H1 (cell line): ENCODE measurements at regions not wholly inside any gene's neighbourhood (a gene's known extent, or its start where the extent isn't known, plus 50 kb on each side); places are given as distances from the start of the nearest gene placed in this dataset.

Experiments used
- CTCF ChIA-PET: fragments of 300-600 bp; sonication (Branson Sonifier 250); formaldehyde crosslinking; loops from one replicate; lab custom pipeline; 2021; ENCODE audit not compliant: partially characterized antibody; lab: Charles Lee
- POLR2A ChIA-PET: fragments of 300-600 bp; sonication (Branson Sonifier 250); formaldehyde crosslinking; loops from one replicate; lab custom pipeline; 2021; ENCODE audit warnings: inconsistent platforms; ENCODE audit not compliant: partially characterized antibody; lab: Charles Lee
- DNase-seq, 2 experiments: peaks; one replicate each; pipeline versions ENCODE4 v3.0.0 to v3.0.0-alpha.2; 2010 to 2022; ENCODE audit warnings: low spot score in 2 of 2, low read depth in 1 of 2, mixed read lengths in 1 of 2
- FAIRE-seq: peaks from 2 replicates; lab custom pipeline; 2011; peaks lifted over from hg19 to GRCh38; lab: Jason Lieb, UNC
- H2AFZ ChIP-seq: 2 replicates; pipeline ENCODE4 v1.8.1; 2012; ENCODE audit warnings: low read length, inconsistent platforms
- H2AK5ac ChIP-seq: 2 replicates; pipeline ENCODE4 v1.6.1; 2013; ENCODE audit warnings: low read depth, low read length
- H2BK120ac ChIP-seq: replicated peaks from 2 replicates; pipeline ENCODE3; 2013; ENCODE audit warnings: low read depth, low read length, inconsistent platforms
- H2BK12ac ChIP-seq: 2 replicates; pipeline ENCODE4 v1.6.1; 2013; ENCODE audit warnings: low read depth, low read length
- H2BK15ac ChIP-seq: 2 replicates; pipeline ENCODE4 v1.6.1; 2013; ENCODE audit warnings: low read length
- H2BK20ac ChIP-seq: 2 replicates; pipeline ENCODE4 v1.6.1; 2013; ENCODE audit warnings: low read length
- H2BK5ac ChIP-seq: 2 replicates; pipeline ENCODE4 v1.6.1; 2013; ENCODE audit warnings: low read depth, low read length
- H3K14ac ChIP-seq: 2 replicates; pipeline ENCODE4 v1.6.1; 2013; ENCODE audit warnings: inconsistent platforms; ENCODE audit not compliant: insufficient read length
- H3K18ac ChIP-seq: 2 replicates; pipeline ENCODE4 v1.6.1; 2013; ENCODE audit warnings: low read length; ENCODE audit errors: extremely low read depth
- H3K23ac ChIP-seq: 2 replicates; pipeline ENCODE4 v1.6.1; 2013; ENCODE audit warnings: inconsistent platforms; ENCODE audit not compliant: insufficient read length
- H3K23me2 ChIP-seq: 2 replicates; pipeline ENCODE4 v1.6.1; 2013; ENCODE audit warnings: low read depth, low read length
- H3K27ac ChIP-seq: 2 replicates; pipeline ENCODE4 v1.6.1; 2011; ENCODE audit warnings: low read depth, low read length, inconsistent platforms
- H3K27me3 ChIP-seq, 4 experiments: replicated peaks in 1 of 4; 1 replicate in 1 of 4; 2 replicates in 3 of 4; pipeline versions ENCODE4 v1.6.1 to v1.8.1; 2011 to 2013; ENCODE audit warnings: low read length in 3 of 4, mild to moderate bottlenecking in 3 of 4, inconsistent platforms in 2 of 4, mixed read lengths in 2 of 4, moderate library complexity in 1 of 4; ENCODE audit not compliant: control insufficient read depth in 3 of 4, insufficient read depth in 3 of 4; ENCODE audit errors: extremely low read depth in 1 of 4
- H3K36me3 ChIP-seq, 4 experiments: 2 replicates each; pipeline versions ENCODE4 v1.6.1 to v1.8.1; 2011 to 2013; ENCODE audit warnings: mild to moderate bottlenecking in 4 of 4, low read length in 3 of 4, moderate library complexity in 2 of 4, control low read depth in 1 of 4, inconsistent platforms in 1 of 4; ENCODE audit not compliant: insufficient read depth in 4 of 4, control insufficient read depth in 2 of 4
- H3K4ac ChIP-seq: replicated peaks from 2 replicates; pipeline ENCODE3; 2013; ENCODE audit warnings: low read length, low read depth, mixed read lengths, inconsistent platforms; ENCODE audit not compliant: insufficient read length
- H3K4me1 ChIP-seq, 4 experiments: replicated peaks in 1 of 4; 1 replicate in 1 of 4; 2 replicates in 3 of 4; pipeline versions ENCODE4 v1.6.1 to v1.8.1; 2011 to 2013; ENCODE audit warnings: low read length in 3 of 4, inconsistent platforms in 2 of 4, mixed read lengths in 1 of 4; ENCODE audit not compliant: insufficient read depth in 4 of 4, control insufficient read depth in 3 of 4
- H3K4me2 ChIP-seq, 2 experiments: 2 replicates each; pipeline versions ENCODE4 v1.6.1 to v1.8.1; 2011 to 2013; ENCODE audit warnings: low read depth in 2 of 2, low read length in 2 of 2, control low read depth in 1 of 2, inconsistent platforms in 1 of 2, mild to moderate bottlenecking in 1 of 2; ENCODE audit not compliant: insufficient read depth in 1 of 2
- H3K4me3 ChIP-seq, 4 experiments: fragments of 200-600, 300-600 bp in 1 of 4; sonication (generic), shearing (Covaris generic), sonication (Bioruptor Twin) in 1 of 4; 2 replicates each; pipeline versions ENCODE4 v1.5.1 to v1.8.1; 2011 to 2016; ENCODE audit warnings: low read length in 4 of 4, low read depth in 3 of 4, control low read depth in 2 of 4, inconsistent platforms in 2 of 4, mild to moderate bottlenecking in 2 of 4, mixed read lengths in 1 of 4, moderate library complexity in 1 of 4; ENCODE audit not compliant: insufficient read depth in 2 of 4; ENCODE audit errors: extremely low read depth in 1 of 4
- H3K56ac ChIP-seq: replicated peaks from 2 replicates; pipeline ENCODE3; 2013; ENCODE audit warnings: low read depth, mild to moderate bottlenecking, mixed read lengths, low read length, inconsistent platforms; ENCODE audit not compliant: insufficient read length
- H3K79me1 ChIP-seq: 2 replicates; pipeline ENCODE4 v1.6.1; 2013; ENCODE audit warnings: low read depth, low read length, control low read depth
- H3K79me2 ChIP-seq, 2 experiments: 2 replicates each; pipeline versions ENCODE4 v1.6.1 to v1.8.1; 2012 to 2013; ENCODE audit warnings: low read length in 2 of 2, mild to moderate bottlenecking in 2 of 2, inconsistent platforms in 1 of 2; ENCODE audit not compliant: insufficient read depth in 2 of 2, control insufficient read depth in 1 of 2
- H3K9ac ChIP-seq, 4 experiments: replicated peaks in 1 of 4; 1 replicate in 1 of 4; 2 replicates in 3 of 4; pipeline versions ENCODE4 v1.6.1 to v1.8.1; 2011 to 2013; ENCODE audit warnings: low read depth in 3 of 4, low read length in 3 of 4, control low read depth in 2 of 4, mild to moderate bottlenecking in 2 of 4, moderate library complexity in 2 of 4, inconsistent platforms in 1 of 4; ENCODE audit errors: extremely low read depth in 1 of 4
- H3K9me3 ChIP-seq, 2 experiments: 2 replicates each; pipeline versions ENCODE4 v1.6.1 to v1.8.1; 2012 to 2013; ENCODE audit warnings: mild to moderate bottlenecking in 2 of 2, moderate library complexity in 2 of 2, control low read depth in 1 of 2, inconsistent platforms in 1 of 2, low read depth in 1 of 2, low read length in 1 of 2, mixed read lengths in 1 of 2; ENCODE audit not compliant: insufficient read depth in 2 of 2
- H4K20me1 ChIP-seq, 2 experiments: replicated peaks in 1 of 2; 2 replicates each; pipeline versions ENCODE3 to v1.8.1; 2011 to 2013; ENCODE audit warnings: inconsistent platforms in 2 of 2, low read length in 2 of 2, mild to moderate bottlenecking in 1 of 2; ENCODE audit not compliant: insufficient read depth in 2 of 2, control insufficient read depth in 1 of 2
- H4K5ac ChIP-seq: 2 replicates; pipeline ENCODE4 v1.6.1; 2013; ENCODE audit warnings: low read length, low read depth, mixed read lengths, inconsistent platforms; ENCODE audit not compliant: insufficient read length
- H4K8ac ChIP-seq: 2 replicates; pipeline ENCODE4 v1.8.0; 2013; ENCODE audit warnings: mild to moderate bottlenecking, moderate library complexity, low read length, inconsistent platforms; ENCODE audit not compliant: insufficient read depth; ENCODE audit errors: extremely low read depth
- H4K91ac ChIP-seq: replicated peaks from 2 replicates; pipeline ENCODE3; 2013; ENCODE audit warnings: low read length, mixed read lengths, inconsistent platforms; ENCODE audit not compliant: insufficient read length
- E2F6 ChIP-seq: IDR thresholded peaks from 2 replicates; pipeline ENCODE4 v1.6.1; 2012; ENCODE audit warnings: inconsistent platforms
- GABPA ChIP-seq: IDR thresholded peaks from 2 replicates; pipeline ENCODE4 v1.6.1; 2011; ENCODE audit warnings: mild to moderate bottlenecking, low read length, moderate library complexity, borderline replicate concordance; ENCODE audit not compliant: insufficient read depth
- KDM4A ChIP-seq: IDR thresholded peaks from one replicate; pipeline ENCODE4 v1.7.1; 2012; ENCODE audit warnings: low read depth, mild to moderate bottlenecking, moderate library complexity, low read length, inconsistent platforms; ENCODE audit not compliant: severe bottlenecking
- POLR2A ChIP-seq, 2 experiments: IDR thresholded peaks; 1 replicate in 1 of 2; 2 replicates in 1 of 2; pipeline ENCODE4 v1.6.1; 2011; ENCODE audit warnings: low read depth in 2 of 2, low read length in 2 of 2, mild to moderate bottlenecking in 2 of 2; ENCODE audit errors: control extremely low read depth in 1 of 2
- POU5F1 ChIP-seq: IDR thresholded peaks from 2 replicates; pipeline ENCODE4 v1.6.1; 2011; ENCODE audit warnings: low read depth, mild to moderate bottlenecking, low read length, moderate library complexity
- RBBP5 ChIP-seq: IDR thresholded peaks from 2 replicates; pipeline ENCODE4 v1.7.1; 2012; ENCODE audit warnings: low read depth, mild to moderate bottlenecking, inconsistent platforms, low read length, moderate library complexity, borderline replicate concordance
- SAP30 ChIP-seq: fragments of 300-600 bp; sonication (generic); IDR thresholded peaks from 2 replicates; pipeline ENCODE4 v1.7.1; 2012; ENCODE audit warnings: low read length, moderate library complexity, mild to moderate bottlenecking, inconsistent platforms; ENCODE audit not compliant: insufficient read depth, insufficient replicate concordance
- TAF7 ChIP-seq: optimal IDR thresholded peaks from 2 replicates; pipeline ENCODE3; 2011; ENCODE audit warnings: low read depth, mild to moderate bottlenecking, inconsistent platforms, low read length, moderate library complexity, borderline replicate concordance
- YY1 ChIP-seq: IDR thresholded peaks from 2 replicates; pipeline ENCODE4 v1.6.1; 2011; ENCODE audit warnings: low read depth, mild to moderate bottlenecking, low read length
- WGBS, 2 experiments: shearing (Covaris generic) in 1 of 2; methylation state at CpG; one replicate each; pipeline versions ENCODE4 v1.1.6 to v1.1.7; 2013 to 2015; ENCODE audit warnings: low lambda C conversion rate in 2 of 2, mixed read lengths in 2 of 2, inconsistent platforms in 1 of 2, low coverage in 1 of 2, missing lambda C conversion rate in 1 of 2; ENCODE audit not compliant: insufficient replicate concordance in 2 of 2, insufficient coverage in 1 of 2, insufficient read length in 1 of 2; ENCODE audit errors: extremely low coverage in 1 of 2, missing lambda C conversion rate in 1 of 2; 5-methylcytosine and 5-hydroxymethylcytosine counted together

GRCh38 chr20:57043669-57044268, 222.7 kb downstream of the BMP7 start:
- no peak overlapping the region for H3K56ac ChIP-seq
- no peak overlapping the region for H2BK12ac ChIP-seq
- no peak overlapping the region for H2BK120ac ChIP-seq
- H3K23me2 ChIP-seq: peaks cover 5% of the 10 kb centered on the region; the same call in 1 of the 2 replicates
- POLR2A ChIA-PET: interaction anchor here (0.9 kb wide), 1 partner anchor 19 kb away, joined by 3 read pairs; no protein-coding TSS in a partner anchor
- H2BK5ac ChIP-seq: no peak overlapping the region
- WGBS, 2 experiments: 94% methylated on average over 15 of the region's 16 CpGs; no CpG with 5 or more reads in 1 of the 2 experiments
- H3K9ac ChIP-seq: no peak overlapping the region
- no peak overlapping the region for H2AFZ ChIP-seq
- no peak overlapping the region for H2AK5ac ChIP-seq
- no peak overlapping the region for H2BK20ac ChIP-seq
- H4K20me1 ChIP-seq: peaks cover 0 to 3% of the 10 kb centered on the region in 2 experiments
- H4K91ac ChIP-seq: no peak overlapping the region
- CTCF ChIA-PET: interaction anchor here (0.9 to 2.7 kb wide), 3 partner anchors 8 to 21 kb away, joined by 3 to 10 read pairs (median 3); no protein-coding TSS in a partner anchor
- H3K36me3 ChIP-seq: no peaks in the 10 kb centered on the region
- DNase-seq (no peak), FAIRE-seq (no peak)
- no peak overlapping the region for H3K23ac ChIP-seq
- H3K4me1 ChIP-seq: peaks cover 0 to 3% (median 1%) of the 10 kb centered on the region in 4 experiments; a peak in 5 of 7 replicates
- H3K4ac ChIP-seq: no peak overlapping the region
- H3K27me3 ChIP-seq: no peaks in the 10 kb centered on the region
- no peak overlapping the region for H3K4me3 ChIP-seq
- no peaks in the 10 kb centered on the region for H3K79me2 ChIP-seq
- no peak overlapping the region for H2BK15ac ChIP-seq
- H3K9me3 ChIP-seq: no peaks in the 10 kb centered on the region
- H3K18ac ChIP-seq: no peak overlapping the region
- no peak overlapping the region for H3K14ac ChIP-seq
- no peaks in the 10 kb centered on the region for H3K79me1 ChIP-seq
- peak overlapping the region; percentile 29; the same call in 1 of the 2 replicates for H4K8ac ChIP-seq
- no peak overlapping the region for H3K4me2 ChIP-seq
- no peak overlapping the region for H4K5ac ChIP-seq
- H3K27ac ChIP-seq: no peak overlapping the region; the same call in 1 of the 2 replicates
- no peak for TF ChIP-seq YY1
- no peak for TF ChIP-seq POLR2A (IDR thresholded peaks at IDR 0.05; ENCODE audit: control extremely low read depth in 1 of 2, low read depth in 2 of 2, low read length in 2 of 2)
- no peak for TF ChIP-seq RBBP5
- no peak for TF ChIP-seq E2F6
- TF ChIP-seq GABPA: no peak
- no peak for TF ChIP-seq SAP30
- TF ChIP-seq TAF7: no peak
- TF ChIP-seq POU5F1: no peak
- TF ChIP-seq KDM4A: no peak
